IMR-90 (cell line): ENCODE measurements at regions not wholly inside any gene's neighbourhood (a gene's known extent, or its start where the extent isn't known, plus 50 kb on each side); places are given as distances from the start of the nearest gene placed in this dataset.

ENCODE experiments used
- ATAC-seq: fragments of 200-7000 bp; cut with Tn5 transposase; 2 replicates; pipeline ENCODE4 v1.9.1; 2020; ENCODE audit warnings: low read depth, mild to moderate bottlenecking, moderate library complexity
- BruUV-seq: library from RNA; stranded (reverse); fragments of 400-500 nt; replicated peaks from 2 replicates; lab custom pipeline; 2021; lab: Mats Ljungman, UMichigan
- CTCF ChIA-PET: fragments of 300-600 bp; formaldehyde crosslinking; extraction: SDS; loops from one replicate; lab custom pipeline; 2021; ENCODE audit warnings: antibody characterized with exemption; lab: Yijun Ruan, JAX
- POLR2A ChIA-PET: fragments of 300-600 bp; sonication (Branson Sonifier 250); formaldehyde crosslinking; loops from one replicate; lab custom pipeline; 2022; ENCODE audit warnings: antibody characterized with exemption; ENCODE audit not compliant: unreplicated experiment; lab: Charles Lee
- DNase-seq: peaks from one replicate; pipeline ENCODE4 v3.0.0; 2013
- H2AFZ ChIP-seq: replicated peaks from 2 replicates; pipeline ENCODE3; 2013; ENCODE audit warnings: low read length, mild to moderate bottlenecking; ENCODE audit not compliant: poor library complexity
- H2AK5ac ChIP-seq: 2 replicates; pipeline ENCODE4 v1.6.1; 2013; ENCODE audit warnings: low read depth, low read length, inconsistent platforms
- H2AK9ac ChIP-seq: replicated peaks from 2 replicates; pipeline ENCODE3; 2013; ENCODE audit warnings: mild to moderate bottlenecking, low read depth, low read length, moderate library complexity; ENCODE audit not compliant: poor library complexity
- H2BK120ac ChIP-seq: 2 replicates; pipeline ENCODE4 v1.6.1; 2013; ENCODE audit warnings: low read depth, low read length, inconsistent platforms
- H2BK15ac ChIP-seq: 3 replicates; pipeline ENCODE4 v1.6.1; 2013; ENCODE audit warnings: low read depth, low read length, inconsistent platforms
- H2BK20ac ChIP-seq: 2 replicates; pipeline ENCODE4 v1.6.1; 2013; ENCODE audit warnings: low read depth, mild to moderate bottlenecking, inconsistent platforms, low read length, moderate library complexity
- H2BK5ac ChIP-seq: 2 replicates; pipeline ENCODE4 v1.6.1; 2013; ENCODE audit warnings: mild to moderate bottlenecking, low read depth, low read length, inconsistent platforms; ENCODE audit not compliant: poor library complexity, severe bottlenecking
- H3K14ac ChIP-seq: replicated peaks from 2 replicates; pipeline ENCODE4 v1.6.1; 2013; ENCODE audit warnings: low read depth, low read length, inconsistent platforms
- H3K18ac ChIP-seq: 2 replicates; pipeline ENCODE4 v1.6.1; 2013; ENCODE audit warnings: low read depth, low read length, control low read depth
- H3K23ac ChIP-seq: 2 replicates; pipeline ENCODE4 v1.6.1; 2013; ENCODE audit warnings: low read depth, low read length, inconsistent platforms
- H3K27ac ChIP-seq: 2 replicates; pipeline ENCODE4 v1.5.1; 2013; ENCODE audit warnings: mild to moderate bottlenecking, control low read depth, low read length; ENCODE audit not compliant: insufficient read depth
- H3K27me3 ChIP-seq: 2 replicates; pipeline ENCODE4 v1.6.1; 2013; ENCODE audit warnings: low read length; ENCODE audit not compliant: control insufficient read depth, insufficient read depth
- H3K36me3 ChIP-seq: 2 replicates; pipeline ENCODE4 v1.6.1; 2013; ENCODE audit warnings: low read length, mixed read lengths; ENCODE audit not compliant: control insufficient read depth, insufficient read depth
- H3K4ac ChIP-seq: 2 replicates; pipeline ENCODE4 v1.6.1; 2013; ENCODE audit warnings: low read depth, low read length, inconsistent platforms
- H3K4me1 ChIP-seq: 2 replicates; pipeline ENCODE4 v1.6.1; 2013; ENCODE audit warnings: low read length, mixed read lengths; ENCODE audit not compliant: control insufficient read depth, insufficient read depth
- H3K4me2 ChIP-seq: 2 replicates; pipeline ENCODE4 v1.6.1; 2013; ENCODE audit warnings: low read depth, mild to moderate bottlenecking, control low read depth, low read length, moderate library complexity
- H3K4me3 ChIP-seq: 2 replicates; pipeline ENCODE4 v1.5.1; 2013; ENCODE audit warnings: low read depth, mild to moderate bottlenecking, control low read depth, low read length, moderate library complexity; ENCODE audit not compliant: insufficient read depth
- H3K56ac ChIP-seq: 2 replicates; pipeline ENCODE4 v1.6.1; 2013; ENCODE audit warnings: low read length, inconsistent platforms; ENCODE audit not compliant: insufficient read depth; ENCODE audit errors: extremely low read depth
- H3K79me1 ChIP-seq, 2 experiments: 2 replicates each; pipeline ENCODE4 v1.6.1; 2013; ENCODE audit warnings: low read length in 2 of 2, inconsistent platforms in 1 of 2, low read depth in 1 of 2
- H3K9ac ChIP-seq: 2 replicates; pipeline ENCODE4 v1.6.1; 2013; ENCODE audit warnings: low read depth, low read length, control low read depth
- H3K9me1 ChIP-seq: 2 replicates; pipeline ENCODE4 v1.6.1; 2013; ENCODE audit warnings: low read length, inconsistent platforms; ENCODE audit not compliant: insufficient read depth
- H3K9me3 ChIP-seq: 2 replicates; pipeline ENCODE4 v1.6.1; 2013; ENCODE audit warnings: low read length; ENCODE audit not compliant: control insufficient read depth, insufficient read depth
- H4K20me1 ChIP-seq: 2 replicates; pipeline ENCODE4 v1.6.1; 2013; ENCODE audit warnings: low read length, inconsistent platforms; ENCODE audit not compliant: insufficient read depth
- H4K5ac ChIP-seq: 2 replicates; pipeline ENCODE4 v1.6.1; 2013; ENCODE audit warnings: mild to moderate bottlenecking, low read depth, low read length, control low read depth
- H4K8ac ChIP-seq, 2 experiments: 2 replicates each; pipeline ENCODE4 v1.6.1; 2013; ENCODE audit warnings: low read depth in 2 of 2, low read length in 2 of 2, control low read depth in 1 of 2, inconsistent platforms in 1 of 2
- H4K91ac ChIP-seq: 2 replicates; pipeline ENCODE4 v1.6.1; 2013; ENCODE audit warnings: low read depth, low read length, inconsistent platforms; ENCODE audit not compliant: insufficient read depth
- BHLHE40 ChIP-seq: fragments of 150-350 bp; IDR thresholded peaks from 2 replicates; pipeline ENCODE4 v1.6.1; 2016; ENCODE audit warnings: mild to moderate bottlenecking, low read depth, low read length
- CEBPB ChIP-seq: IDR thresholded peaks from 2 replicates; pipeline ENCODE4 v1.6.1; 2012; ENCODE audit warnings: low read depth, low read length, improper control_type of control experiment
- CHD1 ChIP-seq: IDR thresholded peaks from 2 replicates; pipeline ENCODE4 v1.6.1; 2012; ENCODE audit warnings: low read depth, low read length, improper control_type of control experiment
- CTCF ChIP-seq: conservative IDR thresholded peaks from 2 replicates; pipeline ENCODE4 v1.5.1; 2012; ENCODE audit warnings: mild to moderate bottlenecking, low read depth, low read length, improper control_type of control experiment
- ELK1 ChIP-seq: fragments of 150-350 bp; IDR thresholded peaks from 2 replicates; pipeline ENCODE4 v1.6.1; 2016; ENCODE audit warnings: low read depth, mild to moderate bottlenecking, low read length, moderate library complexity, borderline replicate concordance
- FOS ChIP-seq: fragments of 150-350 bp; IDR thresholded peaks from 2 replicates; pipeline ENCODE4 v1.6.1; 2016; ENCODE audit warnings: low read depth, low read length
- MAFK ChIP-seq: IDR thresholded peaks from 2 replicates; pipeline ENCODE4 v1.6.1; 2012; ENCODE audit warnings: low read depth, low read length, improper control_type of control experiment
- MAZ ChIP-seq: IDR thresholded peaks from 2 replicates; pipeline ENCODE4 v1.6.1; 2012; ENCODE audit warnings: low read depth, mild to moderate bottlenecking, low read length, improper control_type of control experiment, moderate library complexity, borderline replicate concordance
- MXI1 ChIP-seq: IDR thresholded peaks from 2 replicates; pipeline ENCODE4 v1.6.1; 2012; ENCODE audit warnings: low read depth, mild to moderate bottlenecking, low read length, moderate library complexity, borderline replicate concordance
- NFE2L2 ChIP-seq: fragments of 150-350 bp; IDR thresholded peaks from 2 replicates; pipeline ENCODE4 v1.6.1; 2016; ENCODE audit warnings: low read depth, mild to moderate bottlenecking, low read length
- POLR2A ChIP-seq: IDR thresholded peaks from 2 replicates; pipeline ENCODE4 v1.6.1; 2012; ENCODE audit warnings: mild to moderate bottlenecking, low read depth, low read length
- RAD21 ChIP-seq: IDR thresholded peaks from 2 replicates; pipeline ENCODE4 v1.6.1; 2012; ENCODE audit warnings: low read length, improper control_type of control experiment
- RCOR1 ChIP-seq: IDR thresholded peaks from 2 replicates; pipeline ENCODE4 v1.6.1; 2012; ENCODE audit warnings: mild to moderate bottlenecking, low read length, improper control_type of control experiment; ENCODE audit not compliant: insufficient replicate concordance
- RFX5 ChIP-seq: IDR thresholded peaks from 2 replicates; pipeline ENCODE4 v1.8.0; 2012; ENCODE audit warnings: low read depth, mild to moderate bottlenecking, low read length, moderate library complexity
- SMC3 ChIP-seq: fragments of 150-350 bp; IDR thresholded peaks from 2 replicates; pipeline ENCODE4 v1.6.1; 2016; ENCODE audit warnings: low read depth, mild to moderate bottlenecking, antibody characterized with exemption, low read length, moderate library complexity
- USF2 ChIP-seq: fragments of 150-350 bp; IDR thresholded peaks from 2 replicates; pipeline ENCODE4 v1.6.1; 2017; ENCODE audit warnings: mild to moderate bottlenecking, antibody characterized with exemption, low read length, low read depth
- dilution Hi-C: fragments of 300-500 bp; cut with HindIII; formaldehyde crosslinking; loops from one replicate; pipeline ENCODE4 v1.14.3; 2018; ENCODE audit warnings: low sequenced_read_pairs; ENCODE audit not compliant: unreplicated experiment
- in situ Hi-C: fragments of 300-500 bp; cut with MboI; formaldehyde crosslinking; loops from 3 replicates; pipeline ENCODE4 v1.14.3; 2019; ENCODE audit warnings: low sequenced_read_pairs, inconsistent platforms, mixed read lengths
- intact Hi-C: fragments of 100-400 bp; cut with micrococcal nuclease; formaldehyde crosslinking; loops from 2 replicates; pipeline ENCODE4 v1.10.0; 2022

DNA sequence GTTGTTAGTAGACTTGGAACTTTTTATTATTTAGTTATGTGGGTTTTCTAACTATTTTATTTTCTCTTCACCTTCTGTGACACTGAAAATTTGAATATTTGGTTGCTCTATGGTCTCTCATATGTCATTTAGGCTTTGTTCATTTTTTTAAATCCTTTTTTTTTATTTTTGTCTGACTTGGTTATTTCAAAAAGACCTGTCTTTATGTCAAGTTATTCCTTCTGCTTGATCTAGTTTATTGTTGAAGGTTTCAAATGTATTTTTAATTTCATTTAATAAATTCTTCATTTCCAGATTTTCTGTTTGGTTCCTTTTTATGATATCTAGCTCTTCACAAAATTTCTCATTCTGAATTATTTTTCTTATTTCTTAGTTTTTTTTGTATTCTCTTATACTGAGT is 160.6 kb upstream of the ATP5MC3 start:
- no peaks in the 10 kb centered on the region for H3K4me1 ChIP-seq
- H2BK5ac ChIP-seq, result no peak overlapping the region
- H3K27ac ChIP-seq, result no peak overlapping the region
- no peak overlapping the region for H3K14ac ChIP-seq
- H2BK120ac ChIP-seq, result no peak overlapping the region
- no peaks in the 10 kb centered on the region for H3K36me3 ChIP-seq
- no peaks in the 10 kb centered on the region for H4K20me1 ChIP-seq
- H3K23ac ChIP-seq, result no peak overlapping the region
- dilution Hi-C loops, result no loop called here
- no peak overlapping the region for H4K91ac ChIP-seq
- no peak overlapping the region for H3K9ac ChIP-seq
- H3K4ac ChIP-seq, result no peak overlapping the region
- intact Hi-C loops, result no loop called here
- no peak overlapping the region for H4K5ac ChIP-seq
- no peak overlapping the region for H2BK15ac ChIP-seq
- no peaks in the 10 kb centered on the region for H3K79me1 ChIP-seq
- no TSS peak for BruUV-seq
- no peak overlapping the region for H3K56ac ChIP-seq
- no peak overlapping the region for H3K18ac ChIP-seq
- no peak overlapping the region for H2BK20ac ChIP-seq
- ChIA-PET CTCF (no interaction called here), POLR2A (no interaction called here)
- H2AFZ ChIP-seq, result no peak overlapping the region
- no peaks in the 10 kb centered on the region for H3K9me3 ChIP-seq
- no peaks in the 10 kb centered on the region for H3K27me3 ChIP-seq
- in situ Hi-C loops, result no loop called here
- H2AK5ac ChIP-seq, result no peak overlapping the region
- no peak overlapping the region for H4K8ac ChIP-seq
- H2AK9ac ChIP-seq, result no peak overlapping the region
- ATAC-seq, result no peak
- DNase-seq, result no peak
- TF ChIP-seq MAZ (no peak), RCOR1 (no peak), POLR2A (no peak), BHLHE40 (no peak), FOS (no peak), MXI1 (no peak), RFX5 (no peak), CHD1 (no peak), USF2 (no peak), CEBPB (no peak), NFE2L2 (no peak), ELK1 (no peak), RAD21 (no peak), MAFK (no peak), SMC3 (no peak), CTCF (no peak)
- H3K9me1 ChIP-seq, result no peaks in the 10 kb centered on the region
- H3K4me2 ChIP-seq, result no peak overlapping the region
- no peak overlapping the region for H3K4me3 ChIP-seq
